Dermis blood vessel endothelial cell (primary cell): ENCODE measurements at regions not wholly inside any gene's neighbourhood (a gene's known extent, or its start where the extent isn't known, plus 50 kb on each side); places are given as distances from the start of the nearest gene placed in this dataset.

ENCODE experiments used
- DNase-seq: peaks from one replicate; pipeline ENCODE4 v3.0.0; 2010

DNA sequence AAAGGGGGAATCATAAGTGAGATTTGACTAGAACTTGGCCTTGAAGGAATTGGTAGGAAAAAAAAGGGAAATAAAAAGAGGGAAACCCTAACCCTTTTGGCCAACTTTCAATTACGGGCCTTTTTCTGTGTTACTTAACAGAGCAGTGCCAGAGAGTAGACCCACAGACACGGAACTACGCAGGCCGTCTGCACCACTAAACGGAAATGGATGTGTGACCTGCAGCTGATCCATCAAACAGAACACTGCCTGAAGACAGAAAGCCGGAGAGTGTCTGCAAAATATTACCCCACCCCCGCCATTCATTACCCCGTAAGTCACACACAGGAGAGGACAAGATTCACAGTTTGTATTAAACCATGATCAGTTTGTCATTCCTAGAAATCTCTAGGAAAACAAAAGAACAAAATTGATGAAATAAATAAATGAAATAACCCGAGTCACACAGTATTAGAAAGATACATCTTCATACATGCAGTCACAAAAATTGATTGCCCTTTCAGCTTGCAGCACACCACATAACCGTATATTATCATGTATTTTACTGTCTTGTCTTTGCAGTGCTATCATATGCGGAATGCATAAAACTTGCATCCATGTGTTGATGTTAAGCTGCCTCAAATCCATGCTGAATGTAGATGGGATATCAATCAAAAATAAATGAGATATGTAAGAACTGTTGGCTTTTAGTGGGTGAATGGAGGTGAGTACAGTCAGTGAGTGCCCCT, 424.7 kb downstream of the IRS2 start:
- DNase-seq: no peak

DNA sequence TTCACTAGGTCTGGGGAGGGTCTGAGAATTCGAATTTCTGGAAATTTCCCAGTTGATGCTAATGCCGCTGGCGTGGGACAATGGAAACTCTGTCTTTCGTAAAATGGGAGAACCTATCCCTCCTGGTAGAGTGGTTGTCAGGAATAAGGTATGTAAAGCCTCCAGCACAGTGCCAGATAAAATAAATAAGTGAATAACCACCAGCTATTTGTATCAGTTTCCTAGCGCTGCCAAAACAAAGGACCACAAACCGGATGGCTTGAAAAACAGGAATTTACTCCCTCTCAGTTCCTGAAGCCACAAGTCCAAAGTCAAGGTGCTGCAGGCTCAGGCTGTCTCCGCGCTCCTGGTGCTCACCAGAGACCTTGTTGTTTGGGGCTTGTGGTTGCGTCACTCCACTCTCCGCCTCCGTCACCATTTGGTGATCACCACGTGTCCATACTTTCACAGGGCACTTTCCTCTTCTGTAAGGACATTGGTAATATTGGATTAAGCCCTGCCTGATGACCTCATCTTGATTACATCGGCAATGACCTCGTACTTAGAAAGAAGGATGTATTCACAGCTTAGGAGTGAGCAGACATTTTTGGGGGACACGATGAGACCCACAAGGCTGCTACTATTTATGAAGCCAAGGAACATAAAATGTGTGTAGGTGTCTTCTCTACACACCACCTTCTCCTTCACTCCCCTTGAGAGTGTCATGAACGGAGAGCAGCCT, 428.5 kb downstream of the IRS2 start:
- no peak for DNase-seq

DNA sequence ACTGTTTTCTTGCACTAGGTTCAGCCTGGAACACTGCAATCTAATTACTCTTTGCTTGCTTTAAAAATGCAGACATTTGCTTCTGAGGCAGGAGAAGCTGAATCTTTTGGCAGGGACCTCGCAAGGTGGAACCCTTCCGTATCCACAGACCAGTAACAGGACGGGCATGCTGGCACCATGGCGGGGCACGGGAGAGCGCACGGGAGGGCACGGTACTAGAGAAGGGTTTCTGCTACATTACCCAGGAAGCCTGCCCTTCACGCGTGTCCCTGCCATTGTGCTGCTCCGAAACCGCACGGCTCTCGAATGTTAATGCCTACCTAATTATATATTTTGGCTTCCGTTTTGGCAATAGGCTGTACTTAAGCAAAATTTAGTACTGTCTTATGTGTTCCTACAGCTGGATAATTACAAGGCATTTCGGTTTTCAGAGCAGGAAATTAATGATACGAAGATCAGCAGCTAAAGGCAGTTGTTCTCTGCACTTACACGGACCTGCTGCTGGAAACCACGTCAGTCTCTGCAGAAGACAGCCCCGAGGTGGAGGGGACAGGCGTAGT, 430.4 kb downstream of the IRS2 start:
- no peak for DNase-seq

DNA sequence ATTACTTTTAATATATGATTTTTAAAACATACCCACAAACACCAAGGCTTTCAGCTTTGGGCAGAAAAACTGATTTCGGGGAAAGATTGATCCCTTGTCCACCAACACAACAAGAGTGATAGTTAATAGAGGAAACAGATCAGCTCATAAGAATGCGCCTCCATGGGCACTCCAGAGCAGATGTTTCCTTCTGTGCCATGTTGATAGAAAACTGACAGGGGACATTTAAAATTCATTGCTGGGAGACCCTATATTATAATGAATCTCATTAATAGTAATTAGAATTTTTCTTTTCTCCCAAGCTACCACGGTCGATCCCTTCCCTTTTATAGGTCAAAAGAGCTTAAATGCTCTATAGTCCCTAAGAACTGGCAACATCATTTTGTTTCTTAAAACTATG, 431.2 kb downstream of the IRS2 start:
- DNase-seq: no peak

DNA sequence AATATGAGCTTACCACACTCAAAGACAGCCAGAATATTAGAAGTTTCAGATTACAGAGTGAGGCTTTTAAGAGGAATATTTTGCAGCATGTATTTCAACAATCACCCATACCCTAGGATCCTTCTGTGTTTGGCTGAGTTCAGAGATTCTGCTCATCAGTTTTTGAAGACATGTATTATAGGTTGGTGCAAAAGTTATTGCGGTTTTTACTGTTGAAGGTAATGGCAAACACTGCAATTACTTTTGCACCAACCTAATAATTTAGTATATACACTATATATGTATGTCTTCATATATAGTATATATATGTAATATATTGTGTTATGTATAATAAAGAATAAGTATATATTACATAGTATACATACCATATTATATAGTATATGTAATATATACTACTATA, 435.1 kb downstream of the IRS2 start:
- DNase-seq: no peak

DNA sequence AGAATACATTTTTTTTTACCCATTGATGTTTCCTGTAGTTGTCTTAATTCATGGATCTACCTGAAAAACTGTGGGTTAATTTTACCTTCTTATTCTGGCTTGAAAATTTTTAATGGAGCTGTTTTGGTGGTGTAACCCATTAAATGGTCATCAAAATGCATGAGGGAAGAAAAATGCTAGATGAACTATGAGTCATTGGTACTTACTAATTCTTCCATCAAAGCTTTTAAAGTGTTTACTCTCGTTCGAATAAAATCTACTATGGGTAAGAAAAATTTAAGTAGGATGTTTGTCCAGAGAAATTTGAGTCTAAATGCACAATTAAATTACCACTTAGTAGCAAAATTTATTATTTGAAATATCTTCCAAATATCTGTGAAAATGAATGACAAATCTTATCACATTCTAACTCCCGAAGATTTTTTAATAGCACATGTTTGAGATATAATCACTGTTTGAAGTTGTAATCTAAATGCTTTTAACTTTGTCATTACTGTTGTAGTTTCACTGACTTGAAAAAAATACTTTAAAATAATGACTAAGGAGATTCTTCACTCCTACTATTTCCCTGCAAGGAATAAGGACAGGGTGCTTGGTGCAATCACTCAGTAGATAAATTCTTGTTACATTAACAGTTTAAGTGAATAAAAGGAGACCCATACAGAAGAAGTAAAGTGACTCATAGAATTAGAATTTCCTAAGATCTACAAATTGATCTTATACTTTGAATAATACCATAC, 437.7 kb downstream of the IRS2 start:
- DNase-seq: no peak

DNA sequence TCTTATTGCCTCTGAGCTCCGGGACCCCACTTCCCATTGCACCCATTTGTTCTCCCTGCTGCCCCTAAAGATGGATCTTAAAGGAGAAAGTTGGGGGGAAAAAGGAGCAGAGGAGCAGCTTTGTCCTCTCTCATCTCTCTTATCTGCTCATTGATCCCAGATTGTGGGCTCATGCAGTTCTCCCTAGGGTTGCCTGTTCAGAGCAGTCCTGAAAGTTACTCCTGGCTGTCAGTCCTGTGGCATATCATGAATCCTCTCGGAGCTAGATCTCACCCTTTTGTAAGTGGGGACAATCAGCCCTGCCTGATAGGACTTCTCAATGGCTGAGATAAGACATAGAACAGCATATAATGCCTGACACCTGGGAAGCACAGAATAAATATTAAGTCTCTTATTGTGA, 440.3 kb downstream of the IRS2 start:
- DNase-seq: no peak

DNA sequence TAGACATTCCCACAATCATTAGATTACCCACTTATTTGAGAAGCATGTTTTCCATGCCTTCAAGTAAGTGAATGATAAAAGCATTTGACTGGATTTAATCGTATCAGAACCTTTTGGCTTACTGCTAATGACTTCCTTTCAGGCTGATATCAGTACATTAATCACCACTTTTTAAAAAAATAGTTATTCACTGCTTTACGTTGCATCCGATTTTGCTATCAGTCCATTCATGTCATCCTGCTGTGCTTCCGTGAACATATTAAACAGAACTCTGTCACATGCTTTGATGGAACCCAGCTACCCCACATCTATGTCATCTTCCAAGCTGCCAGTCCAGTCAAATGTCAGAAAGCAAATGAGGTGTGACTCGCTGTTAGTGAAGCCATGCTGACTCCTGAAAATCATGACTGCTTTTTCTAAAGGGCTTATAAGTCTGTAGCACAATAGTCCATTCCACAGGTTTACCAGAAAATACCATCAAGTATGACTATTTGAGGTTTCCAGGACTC, 440.9 kb downstream of the IRS2 start:
- DNase-seq: no peak

DNA sequence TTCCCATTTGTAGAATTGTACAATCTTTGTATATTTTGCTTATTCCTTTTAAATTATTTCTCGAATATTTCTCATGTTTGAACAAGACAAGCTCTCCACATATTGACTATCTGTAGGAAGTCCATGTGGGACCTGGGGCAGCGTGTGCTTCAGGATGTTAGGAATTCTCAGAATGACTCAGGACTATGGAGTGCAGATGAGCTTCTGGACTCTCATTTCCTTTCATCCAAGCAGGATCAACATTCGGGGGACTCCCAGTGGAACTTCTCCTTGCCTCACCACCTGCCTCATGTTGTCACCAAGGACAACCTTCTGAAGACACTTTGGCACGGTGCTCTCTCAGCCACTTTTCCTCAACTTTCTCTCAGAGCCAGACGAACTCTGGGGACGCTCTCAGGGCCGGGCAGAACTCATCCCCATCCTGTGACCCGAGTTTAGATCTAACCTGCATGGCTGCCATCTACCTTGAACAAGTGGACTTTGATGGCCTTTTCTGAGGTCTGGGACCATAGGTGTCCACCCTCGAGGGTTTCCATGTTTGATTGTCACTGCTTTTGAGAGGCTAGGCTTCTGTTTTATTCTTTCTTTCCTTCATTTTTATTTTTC, 441.7 kb downstream of the IRS2 start:
- DNase-seq: no peak

DNA sequence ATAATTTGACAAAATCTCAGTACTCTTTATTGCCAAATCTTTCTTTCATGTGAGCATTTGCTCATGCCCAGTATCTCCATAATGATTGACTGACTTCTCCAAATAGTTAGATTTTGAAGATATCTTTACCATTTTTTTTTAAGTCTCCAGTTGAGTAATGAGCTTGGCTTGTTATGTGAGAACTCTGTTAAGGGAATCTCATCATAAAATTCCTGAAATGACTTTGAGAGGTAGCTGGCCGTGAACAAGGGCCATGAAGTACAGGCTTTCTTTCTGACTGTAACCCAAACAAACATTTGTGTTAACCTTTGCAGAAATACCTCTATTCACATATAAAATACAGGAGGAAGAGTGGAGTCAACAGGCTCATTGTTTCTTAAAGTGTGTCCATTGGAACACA, 449.7 kb downstream of the IRS2 start:
- DNase-seq: no peak

DNA sequence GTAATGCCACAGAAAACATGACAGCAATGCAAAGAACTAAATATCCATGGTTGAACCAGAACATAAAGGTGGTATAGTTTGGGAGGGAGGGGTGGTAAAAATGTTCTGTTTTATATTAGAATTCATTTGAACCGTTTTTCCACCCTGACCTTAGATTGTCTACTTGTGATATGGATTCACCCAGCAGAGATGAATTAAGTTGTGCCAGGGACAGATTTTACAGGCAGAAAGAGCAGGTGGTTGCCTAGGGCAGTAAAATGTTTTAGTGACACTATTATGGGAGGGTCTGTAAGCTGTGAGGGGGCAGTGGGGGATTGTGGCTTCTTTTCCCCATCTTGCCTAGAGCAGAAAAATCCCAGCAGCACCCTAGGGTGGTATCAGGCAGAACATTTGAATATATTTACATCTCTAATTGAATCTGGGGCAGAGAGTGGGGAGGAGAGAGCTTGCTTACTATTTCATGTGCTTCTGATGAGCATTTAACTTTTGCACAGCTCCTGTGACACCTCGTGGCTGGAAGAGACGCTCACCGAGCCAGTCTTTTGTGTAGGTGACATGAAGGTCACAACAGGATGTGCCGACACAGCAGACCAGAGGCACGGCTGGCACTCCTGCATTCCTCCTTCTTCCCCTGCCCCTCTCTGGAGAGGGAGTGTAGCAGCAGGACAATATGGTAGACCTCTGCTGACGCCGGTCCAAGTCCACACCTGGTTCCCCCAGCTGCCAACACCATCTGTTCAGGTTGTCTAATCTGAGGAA, 452.3 kb downstream of the IRS2 start:
- no peak for DNase-seq

DNA sequence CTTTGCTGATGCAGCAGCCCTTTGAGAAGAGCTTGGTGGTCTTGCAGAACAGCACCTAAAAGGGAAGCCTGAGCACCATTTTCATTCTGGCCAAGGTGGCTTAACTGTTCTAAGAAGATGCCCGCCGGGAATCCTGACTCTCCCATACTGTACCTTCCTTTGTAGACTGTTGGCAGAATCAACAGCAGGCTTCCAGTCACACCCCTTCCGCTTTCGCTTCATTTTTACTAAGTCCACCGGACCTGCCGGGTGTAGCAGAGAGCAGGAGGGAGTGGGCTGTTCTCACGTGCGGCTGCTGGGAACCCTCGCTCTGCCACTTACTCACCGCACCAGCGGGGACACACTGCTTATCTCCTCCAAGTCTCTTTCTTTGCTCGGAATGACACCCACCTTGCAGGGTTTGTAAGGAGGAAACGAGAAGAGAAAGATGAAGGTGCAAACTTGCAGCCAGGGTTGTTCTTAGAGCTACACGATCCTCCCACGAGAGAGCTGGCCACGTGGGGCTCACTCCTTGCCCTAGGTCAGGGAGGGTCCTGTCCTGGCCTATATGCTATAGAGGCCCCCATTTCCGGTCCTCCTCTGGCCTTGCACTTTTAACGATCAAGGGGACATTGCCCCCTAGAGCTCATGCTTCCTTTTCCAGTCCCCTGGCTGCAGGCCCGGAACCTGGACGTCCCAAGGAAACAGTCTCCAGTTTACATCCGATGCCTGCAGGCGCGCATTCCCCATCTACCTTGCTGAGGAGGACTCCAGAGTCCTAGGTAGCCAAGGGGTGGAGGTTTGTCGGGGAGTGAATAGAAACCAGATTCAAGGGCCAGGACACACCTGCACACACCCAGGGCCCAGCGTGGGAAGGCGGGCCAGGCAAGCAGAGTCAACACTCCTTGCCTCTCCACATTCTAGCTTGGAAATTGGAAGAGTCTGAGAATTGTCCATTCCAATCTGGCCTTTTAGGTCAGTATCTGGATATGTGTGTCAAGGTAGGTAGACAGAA, 453.6 kb downstream of the IRS2 start:
- DNase-seq: no peak

DNA sequence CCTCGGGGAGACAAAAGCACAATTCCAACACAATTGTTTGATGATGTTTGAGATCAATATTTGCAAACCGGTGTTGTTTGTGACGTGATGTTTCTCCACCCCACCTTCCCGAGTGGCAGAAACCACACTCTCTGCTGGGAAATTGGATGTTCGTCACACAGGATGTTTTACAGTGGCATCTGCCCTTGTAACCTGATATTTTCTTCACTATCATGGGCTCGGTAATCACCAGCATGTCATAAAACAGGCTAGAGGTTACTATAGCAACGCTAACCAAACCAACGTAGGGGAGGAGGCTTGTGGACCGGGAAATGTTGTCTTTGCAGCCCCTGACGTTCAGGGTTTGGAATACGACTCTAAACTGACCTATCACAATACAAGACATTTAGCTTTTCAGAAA, 454.5 kb downstream of the IRS2 start:
- no peak for DNase-seq

DNA sequence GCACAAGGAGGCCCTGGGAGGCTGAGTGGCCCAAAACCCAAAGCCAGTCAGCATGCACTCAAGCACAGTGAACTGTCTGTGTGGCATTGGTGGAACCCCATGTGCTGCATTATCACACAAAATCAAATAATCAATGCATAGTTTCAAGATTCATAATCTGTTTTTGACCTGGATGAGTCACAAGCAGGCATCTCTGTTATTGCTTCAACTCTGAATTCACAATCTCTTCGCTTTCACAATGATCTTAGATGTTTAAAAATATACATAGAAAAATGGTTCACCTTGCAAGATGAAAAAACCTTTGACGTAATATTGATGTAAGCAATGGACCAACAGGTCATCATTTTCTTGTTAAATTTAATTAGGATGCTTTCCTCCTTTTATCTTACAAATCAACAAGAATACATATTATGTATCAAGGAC, 455.4 kb downstream of the IRS2 start:
- no peak for DNase-seq

DNA sequence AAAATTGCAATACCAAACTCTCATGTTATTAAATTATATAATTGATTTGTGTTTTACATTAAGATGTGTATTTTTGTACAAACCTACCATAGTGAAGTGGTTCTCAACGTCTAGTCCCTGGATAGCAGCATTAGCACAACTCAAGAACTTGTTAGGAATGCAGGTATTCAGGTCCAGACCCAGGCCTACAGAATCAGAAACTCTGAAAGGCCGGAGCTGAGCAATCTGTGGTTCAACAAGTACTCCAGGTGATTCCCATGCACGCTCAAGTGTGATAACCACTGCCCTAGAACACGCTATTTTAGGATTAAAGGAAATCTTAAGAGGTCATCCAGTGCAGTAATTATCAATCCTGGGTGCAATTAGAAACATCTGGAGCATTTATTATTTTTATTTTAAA, 456.3 kb downstream of the IRS2 start:
- no peak for DNase-seq

DNA sequence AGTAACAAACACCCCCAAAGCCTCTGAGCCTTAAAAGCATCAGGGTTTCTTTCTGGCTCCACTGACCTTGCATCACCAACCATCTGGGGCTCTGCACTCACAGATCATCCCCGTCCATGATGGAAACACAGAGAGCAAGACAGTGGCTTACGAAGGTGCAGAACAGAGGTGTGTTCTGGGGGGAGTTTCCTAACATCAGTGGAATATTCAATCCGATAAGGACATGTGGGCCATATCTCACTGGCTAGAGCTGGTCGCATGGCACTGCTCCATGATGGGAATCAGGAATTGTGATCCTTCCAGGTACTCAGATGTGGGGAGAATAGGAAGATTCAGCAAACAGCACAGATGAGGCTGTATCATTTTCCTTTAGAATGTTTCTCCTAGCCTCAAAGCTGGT, 457.2 kb downstream of the IRS2 start:
- no peak for DNase-seq

DNA sequence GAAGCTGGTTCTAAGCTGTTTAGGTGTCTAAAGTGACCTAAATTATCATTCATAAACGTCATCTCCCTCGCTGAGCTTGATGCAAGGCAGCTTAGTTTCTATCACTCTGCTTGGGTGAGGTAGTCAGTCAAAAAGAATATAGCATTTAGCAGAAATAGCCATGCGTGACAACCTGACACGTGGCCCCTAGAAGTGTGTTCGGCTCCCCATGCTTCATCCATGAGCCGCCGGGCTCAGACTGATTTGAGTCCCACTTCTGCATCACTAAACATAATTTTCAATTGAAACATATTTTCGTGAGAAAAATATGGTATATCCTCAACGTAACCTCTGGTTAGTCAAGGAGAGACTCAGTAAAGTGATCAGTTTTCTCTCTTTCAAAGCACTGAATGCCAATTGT, 459.8 kb downstream of the IRS2 start:
- DNase-seq: no peak

DNA sequence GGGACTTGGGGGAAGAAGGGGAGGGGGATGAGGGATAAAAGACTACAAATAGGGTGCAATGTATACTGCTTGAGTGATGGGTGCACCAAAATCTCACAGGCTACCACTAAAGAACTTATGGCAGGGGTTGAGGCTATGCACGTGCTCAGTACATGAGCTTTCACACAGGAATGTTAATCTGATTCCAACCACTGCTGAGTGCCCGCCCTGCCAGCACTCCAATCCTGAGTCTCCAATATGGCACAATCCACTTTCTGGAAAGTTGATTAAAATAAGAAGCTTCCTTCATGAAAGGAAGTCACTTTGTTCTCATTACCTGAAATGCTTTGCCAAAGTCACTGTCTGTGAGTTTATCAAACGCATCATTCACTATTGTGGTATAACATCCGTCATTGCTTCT, 463.0 kb downstream of the IRS2 start:
- no peak for DNase-seq

DNA sequence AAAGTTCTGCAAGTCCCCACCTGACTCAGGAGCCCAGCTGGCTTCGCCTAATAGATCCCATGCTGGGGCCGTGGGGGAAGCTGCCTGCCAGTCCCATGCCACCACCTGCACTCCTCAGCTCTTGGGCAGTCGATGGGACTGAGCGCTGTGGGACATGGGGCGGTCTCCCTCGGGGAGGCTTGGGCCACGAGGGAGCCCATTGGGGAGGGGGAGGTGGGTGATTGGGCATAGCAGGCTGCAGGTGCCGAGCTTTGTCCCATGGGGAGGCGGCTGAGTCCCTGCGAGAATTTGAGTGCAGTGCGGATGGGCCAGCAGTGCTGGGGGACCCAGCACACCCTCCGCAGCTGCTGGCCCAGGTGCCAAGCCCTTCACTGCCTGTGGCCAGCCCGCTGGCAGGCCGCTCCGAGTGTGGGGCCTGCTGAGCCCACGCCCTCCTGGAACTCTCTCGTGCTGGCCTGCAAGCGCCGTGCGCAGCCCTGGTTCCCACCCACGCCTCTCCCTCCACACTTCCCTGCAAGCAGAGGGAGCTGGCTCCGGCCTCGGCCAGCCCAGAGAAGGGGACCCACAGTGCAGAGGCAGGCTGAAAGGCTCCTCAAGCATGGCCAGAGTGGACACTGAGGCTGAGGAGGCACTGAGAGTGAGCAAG, 467.3 kb downstream of the IRS2 start:
- no peak for DNase-seq

DNA sequence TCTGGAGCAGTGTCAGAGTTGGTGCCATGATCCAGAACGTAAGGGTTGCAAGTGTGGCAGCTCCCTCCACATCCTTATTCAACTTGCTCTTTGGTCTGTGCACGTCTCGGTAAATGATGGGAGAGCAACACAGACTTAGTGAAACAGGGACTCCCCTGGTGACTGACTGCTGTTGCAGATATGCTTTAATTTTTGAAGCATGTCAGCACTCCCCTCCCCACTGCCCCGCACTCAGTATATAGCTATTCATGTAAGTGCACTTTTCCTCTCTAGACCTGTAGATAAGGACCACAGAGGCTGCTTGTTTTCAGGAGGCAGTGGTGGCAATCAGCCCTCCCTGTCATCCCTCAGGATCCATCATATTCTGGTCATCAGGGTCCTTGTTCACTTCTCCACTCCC, 470.9 kb downstream of the IRS2 start:
- no peak for DNase-seq
